SK-N-SH (cell line): ENCODE measurements at regions not wholly inside any gene's neighbourhood (a gene's known extent, or its start where the extent isn't known, plus 50 kb on each side); places are given as distances from the start of the nearest gene placed in this dataset.

ENCODE experiments used
- CTCF ChIA-PET: fragments of 300-600, 350-600 bp; formaldehyde crosslinking; extraction: SDS; loops from one replicate; lab custom pipeline; 2021; lab: Yijun Ruan, JAX
- POLR2A ChIA-PET: fragments of 350-600 bp; sonication (Branson Sonifier 250); formaldehyde crosslinking; extraction: SDS; loops from one replicate; lab custom pipeline; 2020; ENCODE audit warnings: antibody characterized with exemption, inconsistent platforms; lab: Yijun Ruan, JAX
- DNase-seq: peaks from one replicate; pipeline ENCODE4 v3.0.0; 2012
- H2AFZ ChIP-seq: fragments of 200-600 bp; sonication (generic); 2 replicates; pipeline ENCODE4 v1.8.1; 2016; ENCODE audit warnings: antibody characterized with exemption, mild to moderate bottlenecking, low read depth
- H3F3A ChIP-seq: fragments of 200-600 bp; sonication (generic); replicated peaks from 2 replicates; pipeline ENCODE3; 2016; ENCODE audit warnings: antibody characterized with exemption, mild to moderate bottlenecking; ENCODE audit not compliant: insufficient read depth
- H3K27ac ChIP-seq, 2 experiments: fragments of 200-500 bp in 1 of 2; fragments of 200-600 bp in 1 of 2; sonication (Bioruptor generic) in 1 of 2; sonication (generic), shearing (Covaris generic) in 1 of 2; 2 replicates each; pipeline versions ENCODE4 v1.5.1 to v1.6.1; 2014 to 2016; ENCODE audit warnings: low read depth in 2 of 2, inconsistent platforms in 1 of 2, low read length in 1 of 2, mild to moderate bottlenecking in 1 of 2, mixed read lengths in 1 of 2
- H3K27me3 ChIP-seq: fragments of 200-600 bp; sonication (generic), shearing (Covaris generic); 2 replicates; pipeline ENCODE4 v1.6.1; 2016; ENCODE audit warnings: mixed run types; ENCODE audit not compliant: insufficient read depth
- H3K36me3 ChIP-seq, 2 experiments: fragments of 200-500 bp in 1 of 2; fragments of 200-600 bp in 1 of 2; sonication (Bioruptor generic) in 1 of 2; sonication (generic) in 1 of 2; replicated peaks in 1 of 2; 2 replicates each; pipeline versions ENCODE3 to v1.5.1; 2014 to 2016; ENCODE audit warnings: low read length in 1 of 2, mild to moderate bottlenecking in 1 of 2; ENCODE audit not compliant: insufficient read depth in 2 of 2, control insufficient read depth in 1 of 2
- H3K4me1 ChIP-seq, 2 experiments: fragments of 200-500 bp in 1 of 2; fragments of 200-600 bp in 1 of 2; sonication (Bioruptor generic) in 1 of 2; sonication (generic), shearing (Covaris generic) in 1 of 2; 2 replicates each; pipeline versions ENCODE4 v1.5.1 to v1.6.1; 2014 to 2016; ENCODE audit warnings: low read depth in 1 of 2, low read length in 1 of 2, mixed run types in 1 of 2; ENCODE audit not compliant: insufficient read depth in 2 of 2, control insufficient read depth in 1 of 2
- H3K4me2 ChIP-seq: fragments of 200-600 bp; sonication (generic), shearing (Covaris generic); 2 replicates; pipeline ENCODE4 v1.6.1; 2017; ENCODE audit warnings: mixed run types
- H3K4me3 ChIP-seq, 2 experiments: fragments of 200-500 bp in 1 of 2; fragments of 200-600 bp in 1 of 2; sonication (Bioruptor generic) in 1 of 2; sonication (generic), shearing (Covaris generic) in 1 of 2; 2 replicates each; pipeline versions ENCODE4 v1.5.1 to v1.8.1; 2014 to 2016; ENCODE audit warnings: low read depth in 2 of 2, inconsistent platforms in 1 of 2, low read length in 1 of 2, mild to moderate bottlenecking in 1 of 2, mixed read lengths in 1 of 2, moderate library complexity in 1 of 2
- H3K79me2 ChIP-seq: fragments of 200-600 bp; sonication (generic); 2 replicates; pipeline ENCODE4 v1.8.1; 2017; ENCODE audit warnings: mild to moderate bottlenecking; ENCODE audit not compliant: insufficient read depth
- H3K9ac ChIP-seq: fragments of 200-600 bp; sonication (generic); 2 replicates; pipeline ENCODE4 v1.6.1; 2017; ENCODE audit warnings: mixed run types
- H3K9me2 ChIP-seq: fragments of 200-600 bp; sonication (generic); 2 replicates; pipeline ENCODE4 v1.6.1; 2017; ENCODE audit warnings: mixed run types
- H3K9me3 ChIP-seq: fragments of 200-600 bp; sonication (generic); 2 replicates; pipeline ENCODE4 v1.6.1; 2017; ENCODE audit warnings: mixed run types, mild to moderate bottlenecking, moderate library complexity
- H4K20me1 ChIP-seq: fragments of 200-600 bp; sonication (generic); 2 replicates; pipeline ENCODE4 v1.6.1; 2017; ENCODE audit warnings: mild to moderate bottlenecking, mixed run types; ENCODE audit not compliant: insufficient read depth
- CHD2 ChIP-seq: fragments of 150-350 bp; IDR thresholded peaks from 2 replicates; pipeline ENCODE4 v1.6.1; 2018; ENCODE audit warnings: low read length; ENCODE audit not compliant: partially characterized antibody
- EZH2phosphoT487 ChIP-seq: fragments of 200-600 bp; sonication (generic); IDR thresholded peaks from 2 replicates; pipeline ENCODE4 v1.6.1; 2017; ENCODE audit warnings: low read depth, mixed run types, mild to moderate bottlenecking, antibody characterized with exemption, moderate library complexity, borderline replicate concordance
- FOSL2 ChIP-seq: IDR thresholded peaks from 2 replicates; pipeline ENCODE4 v1.4.0; 2012; ENCODE audit warnings: low read depth, mild to moderate bottlenecking, moderate library complexity, borderline replicate concordance
- FOXJ3 ChIP-seq: sonication (generic); formaldehyde crosslinking; IDR thresholded peaks from 2 replicates; pipeline ENCODE4 v1.5.1; 2020; ENCODE audit warnings: mild to moderate bottlenecking, missing genetic modification reagents
- GATA2 ChIP-seq: sonication (generic); formaldehyde crosslinking; IDR thresholded peaks from 2 replicates; pipeline ENCODE4 v1.5.0; 2020; ENCODE audit warnings: mild to moderate bottlenecking, missing genetic modification reagents
- JUND ChIP-seq: IDR thresholded peaks from 2 replicates; pipeline ENCODE4 v1.4.0; 2012
- MAX ChIP-seq: IDR thresholded peaks from 2 replicates; pipeline ENCODE4 v1.4.0; 2012; ENCODE audit warnings: low read depth
- MEF2A ChIP-seq: IDR thresholded peaks from 2 replicates; pipeline ENCODE4 v1.4.0; 2012; ENCODE audit warnings: low read depth, borderline replicate concordance
- RAD21 ChIP-seq: IDR thresholded peaks from 2 replicates; pipeline ENCODE4 v1.6.1; 2012; ENCODE audit warnings: mild to moderate bottlenecking, low read length
- RCOR1 ChIP-seq: fragments of 150-350 bp; IDR thresholded peaks from 2 replicates; pipeline ENCODE4 v1.6.1; 2017; ENCODE audit warnings: antibody characterized with exemption, low read length
- RFX5 ChIP-seq: IDR thresholded peaks from 2 replicates; pipeline ENCODE4 v1.6.1; 2012; ENCODE audit warnings: mild to moderate bottlenecking, improper control_type of control experiment, low read length
- SIN3A ChIP-seq: IDR thresholded peaks from 2 replicates; pipeline ENCODE4 v1.6.1; 2012; ENCODE audit warnings: low read depth, mild to moderate bottlenecking, low read length, moderate library complexity, borderline replicate concordance
- TAF1 ChIP-seq: IDR thresholded peaks from 2 replicates; pipeline ENCODE4 v1.6.1; 2012; ENCODE audit warnings: low read depth, mild to moderate bottlenecking, low read length, moderate library complexity, borderline replicate concordance
- TCF12 ChIP-seq: IDR thresholded peaks from 2 replicates; pipeline ENCODE4 v1.4.0; 2012
- TEAD4 ChIP-seq: IDR thresholded peaks from 2 replicates; pipeline ENCODE4 v1.4.0; 2012; ENCODE audit warnings: mild to moderate bottlenecking, borderline replicate concordance; ENCODE audit not compliant: insufficient read depth
- YY1 ChIP-seq: IDR thresholded peaks from 2 replicates; pipeline ENCODE4 v1.4.0; 2012; ENCODE audit warnings: low read depth, mild to moderate bottlenecking
- WGBS: methylation state at CpG from one replicate; pipeline ENCODE4 v1.1.6; 2017; ENCODE audit warnings: low lambda C conversion rate; 5-methylcytosine and 5-hydroxymethylcytosine counted together
- TF ChIP-seq, protein P1 (sequence below): IDR thresholded peaks from 2 replicates; pipeline ENCODE4 v1.6.1; 2012; ENCODE audit warnings: mild to moderate bottlenecking, low read depth, low read length, moderate library complexity

DNA sequence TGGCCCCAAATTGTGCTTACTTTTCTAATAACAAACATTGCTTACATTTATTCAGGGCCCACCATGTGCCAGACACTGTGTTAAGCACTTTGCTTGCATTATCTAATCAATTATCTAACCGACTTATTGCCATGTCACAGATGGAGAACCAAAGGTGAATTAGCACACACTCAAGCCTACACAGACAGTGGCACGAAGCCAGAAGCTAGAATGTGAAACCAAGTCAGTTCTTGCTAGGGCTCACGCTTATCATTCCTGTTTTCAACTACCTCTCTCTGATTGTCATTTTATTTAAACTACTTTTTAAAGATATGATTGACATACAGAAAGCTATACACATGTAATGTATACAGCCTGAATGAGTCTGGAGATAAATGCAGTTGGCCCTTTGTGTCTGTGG is 215.7 kb upstream of the CFAP20DC start:
- POLR2A ChIA-PET, result no interaction called here
- Histone ChIP-seq H3F3A (peaks cover 5% of the 10 kb centered on the region), H3K27ac (no peak overlapping the region; a peak in 1 of 4 replicates), H4K20me1 (no peaks in the 10 kb centered on the region), H3K9me3 (no peaks in the 10 kb centered on the region), H3K4me2 (no peak overlapping the region), H3K9ac (no peak overlapping the region), H3K79me2 (no peaks in the 10 kb centered on the region), H2AFZ (no peak overlapping the region), H3K9me2 (no peaks in the 10 kb centered on the region), H3K27me3 (no peaks in the 10 kb centered on the region), H3K4me3 (no peak overlapping the region), H3K36me3 (no peaks in the 10 kb centered on the region), H3K4me1 (peaks cover 0 to 4% of the 10 kb centered on the region in 2 experiments; a peak in 1 of 4 replicates)
- CTCF ChIA-PET, result no interaction called here
- 59% methylated on average over 3 of the region's 3 CpGs for WGBS
- no peak for DNase-seq
- TF ChIP-seq, protein P1, sequence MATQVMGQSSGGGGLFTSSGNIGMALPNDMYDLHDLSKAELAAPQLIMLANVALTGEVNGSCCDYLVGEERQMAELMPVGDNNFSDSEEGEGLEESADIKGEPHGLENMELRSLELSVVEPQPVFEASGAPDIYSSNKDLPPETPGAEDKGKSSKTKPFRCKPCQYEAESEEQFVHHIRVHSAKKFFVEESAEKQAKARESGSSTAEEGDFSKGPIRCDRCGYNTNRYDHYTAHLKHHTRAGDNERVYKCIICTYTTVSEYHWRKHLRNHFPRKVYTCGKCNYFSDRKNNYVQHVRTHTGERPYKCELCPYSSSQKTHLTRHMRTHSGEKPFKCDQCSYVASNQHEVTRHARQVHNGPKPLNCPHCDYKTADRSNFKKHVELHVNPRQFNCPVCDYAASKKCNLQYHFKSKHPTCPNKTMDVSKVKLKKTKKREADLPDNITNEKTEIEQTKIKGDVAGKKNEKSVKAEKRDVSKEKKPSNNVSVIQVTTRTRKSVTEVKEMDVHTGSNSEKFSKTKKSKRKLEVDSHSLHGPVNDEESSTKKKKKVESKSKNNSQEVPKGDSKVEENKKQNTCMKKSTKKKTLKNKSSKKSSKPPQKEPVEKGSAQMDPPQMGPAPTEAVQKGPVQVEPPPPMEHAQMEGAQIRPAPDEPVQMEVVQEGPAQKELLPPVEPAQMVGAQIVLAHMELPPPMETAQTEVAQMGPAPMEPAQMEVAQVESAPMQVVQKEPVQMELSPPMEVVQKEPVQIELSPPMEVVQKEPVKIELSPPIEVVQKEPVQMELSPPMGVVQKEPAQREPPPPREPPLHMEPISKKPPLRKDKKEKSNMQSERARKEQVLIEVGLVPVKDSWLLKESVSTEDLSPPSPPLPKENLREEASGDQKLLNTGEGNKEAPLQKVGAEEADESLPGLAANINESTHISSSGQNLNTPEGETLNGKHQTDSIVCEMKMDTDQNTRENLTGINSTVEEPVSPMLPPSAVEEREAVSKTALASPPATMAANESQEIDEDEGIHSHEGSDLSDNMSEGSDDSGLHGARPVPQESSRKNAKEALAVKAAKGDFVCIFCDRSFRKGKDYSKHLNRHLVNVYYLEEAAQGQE, result no peak
- no peak for TF ChIP-seq MAX
- TF ChIP-seq JUND, result no peak
- TF ChIP-seq GATA2 (CRISPR knock-in tag), result no peak; the same call in 1 of the 2 replicates
- TF ChIP-seq SIN3A, result no peak
- no peak for TF ChIP-seq RAD21

DNA sequence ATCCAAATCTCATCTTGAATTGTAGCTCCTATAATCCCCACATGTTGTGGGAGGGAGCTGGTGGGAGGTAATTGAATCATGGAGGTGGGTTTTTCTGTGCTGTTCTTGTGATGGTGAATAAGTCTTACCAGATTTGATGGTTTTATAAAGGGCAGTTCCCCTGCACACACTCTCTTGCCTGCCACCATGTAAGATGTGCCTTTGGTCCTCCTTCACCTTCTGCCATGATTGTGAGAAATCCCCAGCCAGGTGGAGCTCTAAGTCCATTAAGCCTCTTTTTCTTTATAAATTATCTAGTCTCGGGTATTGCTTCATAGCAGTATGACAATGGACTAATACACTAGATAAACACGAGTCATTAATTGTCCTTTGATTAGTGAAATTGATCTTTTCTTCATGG is 214.5 kb upstream of the CFAP20DC start:
- no peak overlapping the region for H3K4me3 ChIP-seq
- WGBS, result 75% methylated on average over 2 of the region's 2 CpGs
- H2AFZ ChIP-seq, result no peak overlapping the region
- peaks cover 5% of the 10 kb centered on the region for H3F3A ChIP-seq
- no peak overlapping the region for H3K9ac ChIP-seq
- no peak overlapping the region for H3K4me2 ChIP-seq
- H3K27ac ChIP-seq, result no peak overlapping the region
- ChIA-PET CTCF (interaction anchor here (1.1 to 1.2 kb wide), 2 partner anchors 20 to 624 kb away, joined by 3 read pairs; no protein-coding TSS in a partner anchor), POLR2A (interaction anchor here (0.6 kb wide), 1 partner anchor 625 kb away, joined by 3 read pairs; no protein-coding TSS in a partner anchor)
- no peak for TF ChIP-seq FOSL2
- no peak for TF ChIP-seq TEAD4
- TF ChIP-seq EZH2phosphoT487, result no peak
- no peak for TF ChIP-seq MEF2A
- no peak for TF ChIP-seq TAF1
- TF ChIP-seq RAD21, result no peak
- no peak for TF ChIP-seq RFX5
- no peak for TF ChIP-seq TCF12
- TF ChIP-seq SIN3A, result no peak
- no peak for TF ChIP-seq YY1
- TF ChIP-seq RCOR1, result no peak
- no peak for TF ChIP-seq CHD2
- TF ChIP-seq FOXJ3 (CRISPR knock-in tag), result no peak
- TF ChIP-seq MAX, result no peak
- H3K36me3 ChIP-seq, result no peaks in the 10 kb centered on the region
- H3K4me1 ChIP-seq, result peaks cover 0 to 4% of the 10 kb centered on the region in 2 experiments; a peak in 1 of 4 replicates
- no peaks in the 10 kb centered on the region for H3K27me3 ChIP-seq
- no peak for DNase-seq
- no peaks in the 10 kb centered on the region for H3K9me2 ChIP-seq
- H4K20me1 ChIP-seq, result no peaks in the 10 kb centered on the region
- no peaks in the 10 kb centered on the region for H3K79me2 ChIP-seq
- no peaks in the 10 kb centered on the region for H3K9me3 ChIP-seq
